NCI-H1092 treated with DMSO at 0.1 percent for 48 hours (cell line): ENCODE measurements at regions not wholly inside any gene's neighbourhood (a gene's known extent, or its start where the extent isn't known, plus 50 kb on each side); places are given as distances from the start of the nearest gene placed in this dataset.

Experiments used
- DNase-seq: peaks from one replicate; lab custom pipeline; 2025; lab: John Stamatoyannopoulos, UW

- no peak for DNase-seq
These were observed 145.5 kb downstream of the WNT5A start for GRCh38 chr3:55341502-55342031.

GRCh38 chr3:55339819-55340218 lies 147.3 kb downstream of the WNT5A start:
- no peak for DNase-seq

- DNase-seq = no peak
These were observed 147.7 kb downstream of the WNT5A start for GRCh38 chr3:55339390-55339789.

GRCh38 chr3:55337641-55338180 lies 149.4 kb downstream of the WNT5A start:
- DNase-seq = no peak

- DNase-seq = no peak
These were observed 153.2 kb downstream of the WNT5A start for GRCh38 chr3:55333923-55334322.

GRCh38 chr3:55333046-55333445 lies 154.1 kb downstream of the WNT5A start:
- no peak for DNase-seq

- no peak for DNase-seq
These were observed 154.9 kb downstream of the WNT5A start for GRCh38 chr3:55332176-55332575.

GRCh38 chr3:55331524-55331923 lies 155.6 kb downstream of the WNT5A start:
- no peak for DNase-seq

GRCh38 chr3:55330756-55331155 lies 156.3 kb downstream of the WNT5A start:
- no peak for DNase-seq

GRCh38 chr3:55330355-55330754 lies 156.8 kb downstream of the WNT5A start:
- no peak for DNase-seq

GRCh38 chr3:55329849-55330248 lies 157.3 kb downstream of the WNT5A start:
- no peak for DNase-seq

GRCh38 chr3:55327131-55327920 lies 159.8 kb downstream of the WNT5A start:
- DNase-seq = no peak

- DNase-seq = no peak
These were observed 164.5 kb downstream of the WNT5A start for GRCh38 chr3:55322638-55323037.

GRCh38 chr3:55320928-55321327 lies 166.2 kb downstream of the WNT5A start:
- no peak for DNase-seq

- no peak for DNase-seq
These were observed 171.7 kb downstream of the WNT5A start for GRCh38 chr3:55315396-55315795.

- no peak for DNase-seq
These were observed 173.4 kb downstream of the WNT5A start for GRCh38 chr3:55313666-55314065.

GRCh38 chr3:55309336-55309735 lies 177.8 kb downstream of the WNT5A start:
- DNase-seq = no peak

GRCh38 chr3:55307622-55308021 lies 179.5 kb downstream of the WNT5A start:
- DNase-seq = no peak

GRCh38 chr3:55305696-55306485 lies 181.2 kb downstream of the WNT5A start:
- DNase-seq = no peak

- no peak for DNase-seq
These were observed 186.4 kb downstream of the WNT5A start for GRCh38 chr3:55300701-55301100.

GRCh38 chr3:55297706-55298105 lies 189.4 kb downstream of the WNT5A start:
- DNase-seq = peak; percentile 1

GRCh38 chr3:55297245-55297644 lies 189.9 kb downstream of the WNT5A start:
- no peak for DNase-seq

- no peak for DNase-seq
These were observed 190.3 kb downstream of the WNT5A start for GRCh38 chr3:55296791-55297190.
